Natural killer cell (primary cell): ENCODE measurements at regions not wholly inside any gene's neighbourhood (a gene's known extent, or its start where the extent isn't known, plus 50 kb on each side); places are given as distances from the start of the nearest gene placed in this dataset.

Experiments
- ATAC-seq, 3 donors: fragments of 150-1000 bp in 2 of 3; fragments of 200-7000 bp in 1 of 3; cut with Tn5 transposase; 1 replicate in 1 of 3; 2 replicates in 2 of 3; pipeline ENCODE4 v1.10.0; 2021; ENCODE audit warnings: mild to moderate bottlenecking in 2 of 3, moderate library complexity in 2 of 3
- DNase-seq, 2 donors: peaks; one replicate each; pipeline versions ENCODE4 v3.0.0 to v3.0.0-alpha.2; 2013 to 2021; ENCODE audit warnings: mixed read lengths in 1 of 2
- H3K27ac ChIP-seq: one replicate; pipeline ENCODE4 v1.5.1; 2013; ENCODE audit warnings: mild to moderate bottlenecking, low read length
- H3K27me3 ChIP-seq: one replicate; pipeline ENCODE4 v1.6.1; 2013; ENCODE audit warnings: low read length; ENCODE audit not compliant: control insufficient read depth, insufficient read depth
- H3K36me3 ChIP-seq: one replicate; pipeline ENCODE4 v1.6.1; 2013; ENCODE audit warnings: low read length; ENCODE audit not compliant: control insufficient read depth, insufficient read depth
- H3K4me1 ChIP-seq: one replicate; pipeline ENCODE4 v1.6.1; 2013; ENCODE audit warnings: low read length; ENCODE audit not compliant: control insufficient read depth, insufficient read depth
- H3K4me3 ChIP-seq: one replicate; pipeline ENCODE4 v1.5.1; 2013; ENCODE audit warnings: low read length
- H3K9me3 ChIP-seq: one replicate; pipeline ENCODE4 v1.6.1; 2013; ENCODE audit warnings: low read length; ENCODE audit not compliant: control insufficient read depth, insufficient read depth
- H3K27ac Mint-ChIP-seq, 2 donors: one replicate each; pipeline ENCODE4 v1.8.0; 2022; ENCODE audit warnings: mild to moderate bottlenecking in 2 of 2, mixed read lengths in 2 of 2, moderate library complexity in 1 of 2
- H3K27me3 Mint-ChIP-seq, 2 donors: one replicate each; pipeline ENCODE4 v1.8.0; 2022; ENCODE audit warnings: low read depth in 2 of 2, mixed read lengths in 2 of 2
- H3K36me3 Mint-ChIP-seq: one replicate; pipeline ENCODE4 v1.8.0; 2022; ENCODE audit warnings: mixed read lengths
- H3K4me1 Mint-ChIP-seq, 2 donors: one replicate each; pipeline ENCODE4 v1.8.0; 2022; ENCODE audit warnings: mixed read lengths in 2 of 2
- H3K4me3 Mint-ChIP-seq: one replicate; pipeline ENCODE4 v1.8.0; 2022; ENCODE audit warnings: mild to moderate bottlenecking, moderate library complexity, mixed read lengths
- H3K9me3 Mint-ChIP-seq, 2 donors: one replicate each; pipeline ENCODE4 v1.8.0; 2022; ENCODE audit warnings: mixed read lengths in 2 of 2
- WGBS: methylation state at CpG from one replicate; pipeline ENCODE4 v1.1.7; 2013; ENCODE audit warnings: missing lambda C conversion rate; ENCODE audit not compliant: insufficient coverage; 5-methylcytosine and 5-hydroxymethylcytosine counted together
- intact Hi-C: fragments of 100-400 bp; cut with micrococcal nuclease; formaldehyde crosslinking; loops from one replicate; pipeline ENCODE4 v1.14.2; 2022
- TF ChIP-seq, protein P1 (sequence below): fragments of 200-600 bp; IDR thresholded peaks from one replicate; pipeline ENCODE4 v1.8.0; 2022; ENCODE audit warnings: antibody characterized with exemption

DNA sequence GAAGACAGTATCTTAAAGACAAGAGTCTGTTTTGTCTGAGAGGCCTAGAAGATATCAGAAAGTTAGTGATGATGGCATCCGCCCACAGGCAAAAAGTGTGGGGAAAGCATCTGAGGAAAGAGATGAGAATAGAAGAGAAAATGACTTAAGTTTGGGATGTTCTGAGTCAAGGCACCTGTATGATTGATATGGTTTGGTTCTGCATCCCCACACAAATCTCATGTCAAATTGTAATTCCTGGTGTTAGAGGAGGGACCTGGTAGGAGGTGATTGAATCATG is 568.2 kb upstream of the MGMT start:
- H3K27ac ChIP-seq, result no peak overlapping the region
- TF ChIP-seq, protein P1, sequence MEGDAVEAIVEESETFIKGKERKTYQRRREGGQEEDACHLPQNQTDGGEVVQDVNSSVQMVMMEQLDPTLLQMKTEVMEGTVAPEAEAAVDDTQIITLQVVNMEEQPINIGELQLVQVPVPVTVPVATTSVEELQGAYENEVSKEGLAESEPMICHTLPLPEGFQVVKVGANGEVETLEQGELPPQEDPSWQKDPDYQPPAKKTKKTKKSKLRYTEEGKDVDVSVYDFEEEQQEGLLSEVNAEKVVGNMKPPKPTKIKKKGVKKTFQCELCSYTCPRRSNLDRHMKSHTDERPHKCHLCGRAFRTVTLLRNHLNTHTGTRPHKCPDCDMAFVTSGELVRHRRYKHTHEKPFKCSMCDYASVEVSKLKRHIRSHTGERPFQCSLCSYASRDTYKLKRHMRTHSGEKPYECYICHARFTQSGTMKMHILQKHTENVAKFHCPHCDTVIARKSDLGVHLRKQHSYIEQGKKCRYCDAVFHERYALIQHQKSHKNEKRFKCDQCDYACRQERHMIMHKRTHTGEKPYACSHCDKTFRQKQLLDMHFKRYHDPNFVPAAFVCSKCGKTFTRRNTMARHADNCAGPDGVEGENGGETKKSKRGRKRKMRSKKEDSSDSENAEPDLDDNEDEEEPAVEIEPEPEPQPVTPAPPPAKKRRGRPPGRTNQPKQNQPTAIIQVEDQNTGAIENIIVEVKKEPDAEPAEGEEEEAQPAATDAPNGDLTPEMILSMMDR, result no peak
- Mint-ChIP-seq H3K27ac (no peak overlapping the region), H3K27me3 (peaks cover 8 to 29% of the 10 kb centered on the region in 2 donors), H3K36me3 (no peaks in the 10 kb centered on the region), H3K4me1 (no peaks in the 10 kb centered on the region), H3K9me3 (no peaks in the 10 kb centered on the region), H3K4me3 (no peak overlapping the region)
- no peaks in the 10 kb centered on the region for H3K36me3 ChIP-seq
- no peak overlapping the region for H3K4me3 ChIP-seq
- H3K27me3 ChIP-seq, result no peaks in the 10 kb centered on the region
- H3K4me1 ChIP-seq, result no peaks in the 10 kb centered on the region
- no peaks in the 10 kb centered on the region for H3K9me3 ChIP-seq
- 93% methylated on average over 1 of the region's 1 CpG for whole genome bisulfite sequencing
- ATAC-seq (no peak), DNase-seq (no peak)
- intact Hi-C loops, result no loop called here

DNA sequence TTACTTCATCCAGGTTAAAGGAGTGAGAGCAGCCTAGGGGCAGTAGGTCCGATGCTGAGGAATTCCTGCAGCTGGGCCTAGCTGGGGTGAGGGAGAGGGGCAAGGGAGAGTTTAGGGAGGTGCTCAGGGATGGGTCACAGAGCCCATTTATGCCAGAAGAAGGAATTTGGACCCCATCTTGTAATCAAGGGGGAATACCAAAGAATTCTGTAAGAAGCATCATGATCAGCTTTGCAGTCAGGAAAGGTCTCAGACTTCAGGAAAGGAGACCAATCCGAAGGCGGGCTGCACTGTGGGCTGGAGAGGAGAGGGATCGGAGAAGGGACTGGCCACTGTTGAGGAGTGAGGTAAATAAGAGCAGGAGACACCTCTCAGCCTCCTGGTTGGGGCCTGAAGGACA is 566.6 kb upstream of the MGMT start:
- no peak overlapping the region for H3K27ac Mint-ChIP-seq
- WGBS, result 82% methylated on average over 4 of the region's 4 CpGs
- no peak overlapping the region for H3K4me3 Mint-ChIP-seq
- intact Hi-C loops, result no loop called here
- H3K9me3 Mint-ChIP-seq, result no peaks in the 10 kb centered on the region
- Histone ChIP-seq H3K9me3 (no peaks in the 10 kb centered on the region), H3K36me3 (no peaks in the 10 kb centered on the region), H3K27ac (no peak overlapping the region), H3K4me3 (no peak overlapping the region), H3K4me1 (no peaks in the 10 kb centered on the region), H3K27me3 (no peaks in the 10 kb centered on the region)
- TF ChIP-seq, protein P1, result no peak
- no peaks in the 10 kb centered on the region for H3K4me1 Mint-ChIP-seq
- DNase-seq (no peak), ATAC-seq (no peak)
- no peaks in the 10 kb centered on the region for H3K36me3 Mint-ChIP-seq
- H3K27me3 Mint-ChIP-seq, result peaks cover 8 to 31% of the 10 kb centered on the region in 2 donors

DNA sequence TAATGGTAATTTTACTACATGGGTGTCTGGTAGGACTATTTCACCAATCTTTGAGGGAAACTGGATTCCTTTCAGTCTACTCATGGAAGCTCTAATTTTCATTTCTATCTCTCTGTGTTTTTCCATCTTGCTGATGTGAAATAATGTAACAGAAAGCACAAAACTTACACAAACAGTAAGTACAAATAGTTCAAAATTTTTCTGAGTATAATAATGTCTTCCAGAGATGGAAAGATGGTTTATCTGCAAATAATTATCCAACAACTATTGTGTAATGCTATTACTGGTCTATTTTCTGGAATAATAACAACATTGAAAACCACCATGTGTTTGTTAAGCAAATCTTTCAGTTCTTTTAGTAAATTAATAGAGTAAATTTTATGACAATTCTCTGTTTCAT is 565.8 kb upstream of the MGMT start:
- no peak for ATAC-seq

GRCh38 chr10:128902031-128902710 is 564.9 kb upstream of the MGMT start:
- WGBS, result 70% methylated on average over 1 of the region's 2 CpGs
- peaks cover 2 to 26% of the 10 kb centered on the region in 2 donors for H3K27me3 Mint-ChIP-seq
- no peaks in the 10 kb centered on the region for H3K36me3 ChIP-seq
- H3K4me1 ChIP-seq, result no peaks in the 10 kb centered on the region
- H3K27ac ChIP-seq, result no peak overlapping the region
- no peaks in the 10 kb centered on the region for H3K36me3 Mint-ChIP-seq
- H3K27me3 ChIP-seq, result no peaks in the 10 kb centered on the region
- TF ChIP-seq, protein P1, result no peak
- ATAC-seq (no peak), DNase-seq (no peak)
- no peak overlapping the region for H3K4me3 Mint-ChIP-seq
- H3K4me1 Mint-ChIP-seq, result no peaks in the 10 kb centered on the region
- H3K9me3 ChIP-seq, result no peaks in the 10 kb centered on the region
- intact Hi-C loops, result no loop called here
- no peak overlapping the region for H3K27ac Mint-ChIP-seq
- no peaks in the 10 kb centered on the region for H3K9me3 Mint-ChIP-seq
- H3K4me3 ChIP-seq, result no peak overlapping the region

More for the DNA sequence above, 565.8 kb upstream of the MGMT start:
- no peaks in the 10 kb centered on the region for H3K9me3 Mint-ChIP-seq
- no peaks in the 10 kb centered on the region for H3K4me1 ChIP-seq
- H3K27me3 Mint-ChIP-seq, result peaks cover 4 to 31% of the 10 kb centered on the region in 2 donors
- no peaks in the 10 kb centered on the region for H3K4me1 Mint-ChIP-seq
- H3K4me3 ChIP-seq, result no peak overlapping the region
- H3K4me3 Mint-ChIP-seq, result no peak overlapping the region
- no peaks in the 10 kb centered on the region for H3K36me3 ChIP-seq
- TF ChIP-seq, protein P1, result no peak
- no peak overlapping the region for H3K27ac ChIP-seq
- DNase-seq, result no peak
- no peaks in the 10 kb centered on the region for H3K9me3 ChIP-seq
- H3K36me3 Mint-ChIP-seq, result no peaks in the 10 kb centered on the region
- no peaks in the 10 kb centered on the region for H3K27me3 ChIP-seq
- H3K27ac Mint-ChIP-seq, result no peak overlapping the region
- intact Hi-C loops, result no loop called here
